ENCODE measurements at regions not wholly inside any gene's neighbourhood (a gene's known extent, or its start where the extent isn't known, plus 50 kb on each side); places are given as distances from the start of the nearest gene placed in this dataset.

- Histone ChIP-seq H3K36me3 (ENCODE audit: control insufficient read depth, insufficient read depth, low read length) (no peaks in the 10 kb centered on the region), H3K27me3 (ENCODE audit: control insufficient read depth, insufficient read depth, low read length) (no peaks in the 10 kb centered on the region), H3K27ac (ENCODE audit: low read length) (no peak overlapping the region), H3K4me3 (ENCODE audit: low read length) (no peak overlapping the region), H3K9me3 (ENCODE audit: control insufficient read depth, insufficient read depth, low read length) (no peaks in the 10 kb centered on the region), H3K4me1 (ENCODE audit: control insufficient read depth, insufficient read depth, low read length) (no peaks in the 10 kb centered on the region)
- no peak for DNase-seq (ENCODE audit: low read depth, low spot score)
- no CpG with 5 or more reads among the region's 1 CpG for WGBS (ENCODE audit: insufficient coverage, insufficient read length)
These were observed 1147.1 kb upstream of the SPRY2 start for GRCh38 chr13:81488021-81488420.

GRCh38 chr13:81487151-81487550 lies 1146.2 kb upstream of the SPRY2 start:
- no peaks in the 10 kb centered on the region for H3K4me1 ChIP-seq (ENCODE audit: control insufficient read depth, insufficient read depth, low read length)
- H3K36me3 ChIP-seq (ENCODE audit: control insufficient read depth, insufficient read depth, low read length) = no peaks in the 10 kb centered on the region
- no CpG with 5 or more reads among the region's 3 CpGs for WGBS (ENCODE audit: insufficient coverage, insufficient read length)
- H3K4me3 ChIP-seq (ENCODE audit: low read length) = no peak overlapping the region
- H3K27me3 ChIP-seq (ENCODE audit: control insufficient read depth, insufficient read depth, low read length) = no peaks in the 10 kb centered on the region
- no peaks in the 10 kb centered on the region for H3K9me3 ChIP-seq (ENCODE audit: control insufficient read depth, insufficient read depth, low read length)
- peak; percentile 45 for DNase-seq (ENCODE audit: low read depth, low spot score)
- H3K27ac ChIP-seq (ENCODE audit: low read length) = no peak overlapping the region

- Histone ChIP-seq H3K36me3 (ENCODE audit: control insufficient read depth, insufficient read depth, low read length) (no peaks in the 10 kb centered on the region), H3K4me1 (ENCODE audit: control insufficient read depth, insufficient read depth, low read length) (no peaks in the 10 kb centered on the region), H3K9me3 (ENCODE audit: control insufficient read depth, insufficient read depth, low read length) (no peaks in the 10 kb centered on the region), H3K27me3 (ENCODE audit: control insufficient read depth, insufficient read depth, low read length) (no peaks in the 10 kb centered on the region), H3K4me3 (ENCODE audit: low read length) (no peak overlapping the region), H3K27ac (ENCODE audit: low read length) (no peak overlapping the region)
- no peak for DNase-seq (ENCODE audit: low read depth, low spot score)
- WGBS (ENCODE audit: insufficient coverage, insufficient read length) = no CpG with 5 or more reads among the region's 2 CpGs
These were observed 1139.7 kb upstream of the SPRY2 start for GRCh38 chr13:81480634-81481033.

- H3K36me3 ChIP-seq (ENCODE audit: control insufficient read depth, insufficient read depth, low read length) = no peaks in the 10 kb centered on the region
- H3K4me1 ChIP-seq (ENCODE audit: control insufficient read depth, insufficient read depth, low read length) = no peaks in the 10 kb centered on the region
- H3K4me3 ChIP-seq (ENCODE audit: low read length) = no peak overlapping the region
- no CpG with 5 or more reads among the region's 3 CpGs for WGBS (ENCODE audit: insufficient coverage, insufficient read length)
- H3K27ac ChIP-seq (ENCODE audit: low read length) = no peak overlapping the region
- no peak for DNase-seq (ENCODE audit: low read depth, low spot score)
- H3K9me3 ChIP-seq (ENCODE audit: control insufficient read depth, insufficient read depth, low read length) = no peaks in the 10 kb centered on the region
- H3K27me3 ChIP-seq (ENCODE audit: control insufficient read depth, insufficient read depth, low read length) = no peaks in the 10 kb centered on the region
These were observed 1132.5 kb upstream of the SPRY2 start for GRCh38 chr13:81473366-81473899.

- H3K4me3 ChIP-seq (ENCODE audit: low read length) = no peak overlapping the region
- no peak overlapping the region for H3K27ac ChIP-seq (ENCODE audit: low read length)
- no peak for DNase-seq (ENCODE audit: low read depth, low spot score)
- H3K9me3 ChIP-seq (ENCODE audit: control insufficient read depth, insufficient read depth, low read length) = no peaks in the 10 kb centered on the region
- no peaks in the 10 kb centered on the region for H3K27me3 ChIP-seq (ENCODE audit: control insufficient read depth, insufficient read depth, low read length)
- WGBS (ENCODE audit: insufficient coverage, insufficient read length) = no CpG with 5 or more reads among the region's 3 CpGs
- no peaks in the 10 kb centered on the region for H3K4me1 ChIP-seq (ENCODE audit: control insufficient read depth, insufficient read depth, low read length)
- no peaks in the 10 kb centered on the region for H3K36me3 ChIP-seq (ENCODE audit: control insufficient read depth, insufficient read depth, low read length)
These were observed 1117.2 kb upstream of the SPRY2 start for GRCh38 chr13:81458170-81458569.

- no peak for DNase-seq (ENCODE audit: low read depth, low spot score)
These were observed 1105.5 kb upstream of the SPRY2 start for GRCh38 chr13:81446441-81446840.

GRCh38 chr13:81442904-81443303 lies 1102.0 kb upstream of the SPRY2 start:
- no peak for DNase-seq (ENCODE audit: low read depth, low spot score)
- no peaks in the 10 kb centered on the region for H3K4me1 ChIP-seq (ENCODE audit: control insufficient read depth, insufficient read depth, low read length)
- H3K27ac ChIP-seq (ENCODE audit: low read length) = no peak overlapping the region
- H3K36me3 ChIP-seq (ENCODE audit: control insufficient read depth, insufficient read depth, low read length) = no peaks in the 10 kb centered on the region
- no CpG with 5 or more reads among the region's 1 CpG for WGBS (ENCODE audit: insufficient coverage, insufficient read length)
- no peaks in the 10 kb centered on the region for H3K9me3 ChIP-seq (ENCODE audit: control insufficient read depth, insufficient read depth, low read length)
- H3K4me3 ChIP-seq (ENCODE audit: low read length) = no peak overlapping the region
- no peaks in the 10 kb centered on the region for H3K27me3 ChIP-seq (ENCODE audit: control insufficient read depth, insufficient read depth, low read length)

More at GRCh38 chr13:81446441-81446840, 1105.5 kb upstream of the SPRY2 start:
- Histone ChIP-seq H3K27me3 (ENCODE audit: control insufficient read depth, insufficient read depth, low read length) (no peaks in the 10 kb centered on the region), H3K9me3 (ENCODE audit: control insufficient read depth, insufficient read depth, low read length) (no peaks in the 10 kb centered on the region), H3K4me1 (ENCODE audit: control insufficient read depth, insufficient read depth, low read length) (no peaks in the 10 kb centered on the region), H3K27ac (ENCODE audit: low read length) (no peak overlapping the region), H3K36me3 (ENCODE audit: control insufficient read depth, insufficient read depth, low read length) (no peaks in the 10 kb centered on the region), H3K4me3 (ENCODE audit: low read length) (no peak overlapping the region)

- DNase-seq (ENCODE audit: low read depth, low spot score) = no peak
- H3K4me1 ChIP-seq (ENCODE audit: control insufficient read depth, insufficient read depth, low read length) = no peaks in the 10 kb centered on the region
- no CpG with 5 or more reads among the region's 2 CpGs for WGBS (ENCODE audit: insufficient coverage, insufficient read length)
- H3K36me3 ChIP-seq (ENCODE audit: control insufficient read depth, insufficient read depth, low read length) = no peaks in the 10 kb centered on the region
- no peaks in the 10 kb centered on the region for H3K9me3 ChIP-seq (ENCODE audit: control insufficient read depth, insufficient read depth, low read length)
- H3K27ac ChIP-seq (ENCODE audit: low read length) = no peak overlapping the region
- no peaks in the 10 kb centered on the region for H3K27me3 ChIP-seq (ENCODE audit: control insufficient read depth, insufficient read depth, low read length)
- no peak overlapping the region for H3K4me3 ChIP-seq (ENCODE audit: low read length)
These were observed 1084.4 kb upstream of the SPRY2 start for GRCh38 chr13:81425286-81425685.

GRCh38 chr13:81409284-81409683 lies 1068.4 kb upstream of the SPRY2 start:
- Histone ChIP-seq H3K27ac (ENCODE audit: low read length) (no peak overlapping the region), H3K9me3 (ENCODE audit: control insufficient read depth, insufficient read depth, low read length) (no peaks in the 10 kb centered on the region), H3K4me1 (ENCODE audit: control insufficient read depth, insufficient read depth, low read length) (no peaks in the 10 kb centered on the region), H3K36me3 (ENCODE audit: control insufficient read depth, insufficient read depth, low read length) (no peaks in the 10 kb centered on the region), H3K27me3 (ENCODE audit: control insufficient read depth, insufficient read depth, low read length) (no peaks in the 10 kb centered on the region), H3K4me3 (ENCODE audit: low read length) (no peak overlapping the region)
- no peak for DNase-seq (ENCODE audit: low read depth, low spot score)

- no peak for DNase-seq (ENCODE audit: low read depth, low spot score)
- no peak overlapping the region for H3K4me3 ChIP-seq (ENCODE audit: low read length)
- H3K27me3 ChIP-seq (ENCODE audit: control insufficient read depth, insufficient read depth, low read length) = no peaks in the 10 kb centered on the region
- no peaks in the 10 kb centered on the region for H3K36me3 ChIP-seq (ENCODE audit: control insufficient read depth, insufficient read depth, low read length)
- no peaks in the 10 kb centered on the region for H3K9me3 ChIP-seq (ENCODE audit: control insufficient read depth, insufficient read depth, low read length)
- H3K27ac ChIP-seq (ENCODE audit: low read length) = no peak overlapping the region
- WGBS (ENCODE audit: insufficient coverage, insufficient read length) = no CpG with 5 or more reads among the region's 2 CpGs
- no peaks in the 10 kb centered on the region for H3K4me1 ChIP-seq (ENCODE audit: control insufficient read depth, insufficient read depth, low read length)
These were observed 1067.7 kb upstream of the SPRY2 start for GRCh38 chr13:81408647-81409046.

- WGBS (ENCODE audit: insufficient coverage, insufficient read length) = no CpG with 5 or more reads among the region's 4 CpGs
- Histone ChIP-seq H3K27ac (ENCODE audit: low read length) (no peak overlapping the region), H3K9me3 (ENCODE audit: control insufficient read depth, insufficient read depth, low read length) (no peaks in the 10 kb centered on the region), H3K4me1 (ENCODE audit: control insufficient read depth, insufficient read depth, low read length) (no peaks in the 10 kb centered on the region), H3K36me3 (ENCODE audit: control insufficient read depth, insufficient read depth, low read length) (no peaks in the 10 kb centered on the region), H3K4me3 (ENCODE audit: low read length) (no peak overlapping the region), H3K27me3 (ENCODE audit: control insufficient read depth, insufficient read depth, low read length) (no peaks in the 10 kb centered on the region)
- DNase-seq (ENCODE audit: low read depth, low spot score) = no peak
These were observed 1065.8 kb upstream of the SPRY2 start for GRCh38 chr13:81406639-81407292.
